ENCODE measurements at regions not wholly inside any gene's neighbourhood (a gene's known extent, or its start where the extent isn't known, plus 50 kb on each side); places are given as distances from the start of the nearest gene placed in this dataset.

GRCh38 chr14:25868521-25869314, 729.1 kb downstream of the NOVA1 start:
- H3K27me3 Mint-ChIP-seq (ENCODE audit: low read depth in 3 of 3) = peaks cover 0 to 3% (median 2%) of the 10 kb centered on the region in 3 donors
- no peaks in the 10 kb centered on the region for H3K4me1 Mint-ChIP-seq
- H3K4me3 Mint-ChIP-seq = no peak overlapping the region
- H3K9me3 Mint-ChIP-seq = peaks cover 0 to 9% (median 3%) of the 10 kb centered on the region in 6 donors
- H3K36me3 Mint-ChIP-seq = no peaks in the 10 kb centered on the region
- DNase-seq = no peak
- H3K27ac Mint-ChIP-seq = no peak overlapping the region

- Mint-ChIP-seq H3K27ac (no peak overlapping the region), H3K4me1 (no peaks in the 10 kb centered on the region)
Observed at GRCh38 chr14:25861406-25861805, 736.4 kb downstream of the NOVA1 start.

DNA sequence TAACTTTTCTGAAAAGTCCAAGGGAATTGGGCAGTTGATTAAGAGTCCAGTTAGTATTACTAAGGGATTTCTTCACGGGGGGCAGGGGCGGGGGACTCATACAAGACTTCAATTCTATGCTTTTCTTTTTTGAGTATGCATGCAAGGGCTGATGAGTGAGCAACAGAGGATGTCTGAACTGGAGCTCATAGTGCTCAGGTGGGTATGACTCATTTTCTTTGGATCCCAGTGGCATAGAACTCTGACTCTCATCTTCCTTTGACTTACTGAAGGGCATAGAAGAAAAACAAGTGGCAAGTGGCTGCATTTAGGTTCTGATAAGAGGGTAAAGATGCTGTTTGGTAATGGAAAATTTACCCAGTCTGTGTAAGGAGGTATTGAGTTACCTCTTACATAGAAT, 749.2 kb downstream of the NOVA1 start:
- no peak overlapping the region for H3K4me3 Mint-ChIP-seq
- DNase-seq = no peak
- H3K36me3 Mint-ChIP-seq = no peaks in the 10 kb centered on the region
- peaks cover 1 to 16% (median 7%) of the 10 kb centered on the region in 6 donors for H3K9me3 Mint-ChIP-seq
- no peaks in the 10 kb centered on the region for H3K27me3 Mint-ChIP-seq (ENCODE audit: low read depth in 3 of 3)
- H3K4me1 Mint-ChIP-seq = no peaks in the 10 kb centered on the region
- no peak overlapping the region for H3K27ac Mint-ChIP-seq

More at GRCh38 chr14:25861406-25861805, 736.4 kb downstream of the NOVA1 start:
- Mint-ChIP-seq H3K9me3 (peaks cover 0 to 21% (median 6%) of the 10 kb centered on the region in 6 donors), H3K4me3 (no peak overlapping the region), H3K27me3 (ENCODE audit: low read depth in 3 of 3) (peaks cover 0 to 3% (median 2%) of the 10 kb centered on the region in 3 donors), H3K36me3 (no peaks in the 10 kb centered on the region)
- DNase-seq = no peak

- Mint-ChIP-seq H3K4me3 (no peak overlapping the region), H3K27me3 (ENCODE audit: low read depth in 3 of 3) (no peaks in the 10 kb centered on the region), H3K9me3 (peaks cover 0 to 16% (median 7%) of the 10 kb centered on the region in 6 donors), H3K27ac (no peak overlapping the region), H3K4me1 (no peaks in the 10 kb centered on the region), H3K36me3 (no peaks in the 10 kb centered on the region)
- no peak for DNase-seq
Observed at GRCh38 chr14:25846246-25846645, 751.6 kb downstream of the NOVA1 start.

DNA sequence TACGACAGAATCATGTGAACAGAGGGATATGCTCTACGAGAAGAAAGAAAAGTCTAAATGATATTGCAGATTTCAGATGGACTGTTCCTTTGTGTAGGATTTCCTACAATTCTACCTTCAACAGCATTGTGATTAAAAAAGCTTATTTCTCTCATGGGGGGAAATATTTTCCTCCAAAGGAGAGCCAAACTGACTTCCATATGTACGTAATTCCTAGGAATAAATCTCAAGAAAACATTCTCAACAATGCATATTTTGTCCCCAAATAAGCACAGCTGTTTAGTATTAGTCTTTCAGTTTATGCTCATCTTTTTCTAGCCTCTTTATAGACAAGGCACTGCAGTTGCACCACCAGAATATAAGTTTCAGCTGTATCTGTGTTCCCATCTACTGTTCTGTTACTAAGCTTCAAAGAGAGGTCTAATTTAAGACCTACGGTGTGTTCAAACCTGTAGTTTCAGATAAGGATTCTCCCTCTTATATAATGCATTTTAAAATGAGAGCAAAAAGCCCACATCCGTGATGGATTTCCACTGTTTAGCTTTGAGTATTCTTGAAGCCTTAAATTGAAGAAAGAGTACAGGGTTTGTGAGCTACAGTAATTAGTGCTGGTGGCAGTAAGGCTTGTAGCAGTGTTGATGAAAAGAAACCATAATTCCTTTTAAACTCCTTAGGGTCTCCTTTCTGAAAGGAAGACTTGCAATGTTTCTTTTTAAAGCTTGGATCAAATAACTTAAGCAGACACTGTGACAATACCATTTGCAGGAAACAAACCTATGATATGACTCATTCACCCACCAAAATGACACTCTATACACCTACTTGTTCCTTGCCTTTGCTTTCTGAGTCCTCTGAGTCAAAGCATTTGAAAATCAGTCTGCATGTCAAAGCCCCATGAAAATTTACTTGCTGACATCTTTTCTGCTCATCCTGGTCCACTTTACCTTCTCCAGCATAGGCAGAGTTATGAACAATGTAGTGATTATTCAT, 754.1 kb downstream of the NOVA1 start:
- Mint-ChIP-seq H3K27me3 (ENCODE audit: low read depth in 3 of 3) (no peaks in the 10 kb centered on the region), H3K4me1 (no peaks in the 10 kb centered on the region)

GRCh38 chr14:25841226-25841625, 756.6 kb downstream of the NOVA1 start:
- DNase-seq = no peak
- no peaks in the 10 kb centered on the region for H3K27me3 Mint-ChIP-seq (ENCODE audit: low read depth in 3 of 3)
- peaks cover 0 to 25% (median 7%) of the 10 kb centered on the region in 6 donors for H3K9me3 Mint-ChIP-seq
- H3K36me3 Mint-ChIP-seq = no peaks in the 10 kb centered on the region
- no peaks in the 10 kb centered on the region for H3K4me1 Mint-ChIP-seq
- no peak overlapping the region for H3K4me3 Mint-ChIP-seq
- no peak overlapping the region for H3K27ac Mint-ChIP-seq

More for the DNA sequence above, 754.1 kb downstream of the NOVA1 start:
- Mint-ChIP-seq H3K9me3 (peaks cover 0 to 15% (median 8%) of the 10 kb centered on the region in 6 donors), H3K4me3 (no peak overlapping the region), H3K27ac (no peak overlapping the region), H3K36me3 (no peaks in the 10 kb centered on the region)
- no peak for DNase-seq

DNA sequence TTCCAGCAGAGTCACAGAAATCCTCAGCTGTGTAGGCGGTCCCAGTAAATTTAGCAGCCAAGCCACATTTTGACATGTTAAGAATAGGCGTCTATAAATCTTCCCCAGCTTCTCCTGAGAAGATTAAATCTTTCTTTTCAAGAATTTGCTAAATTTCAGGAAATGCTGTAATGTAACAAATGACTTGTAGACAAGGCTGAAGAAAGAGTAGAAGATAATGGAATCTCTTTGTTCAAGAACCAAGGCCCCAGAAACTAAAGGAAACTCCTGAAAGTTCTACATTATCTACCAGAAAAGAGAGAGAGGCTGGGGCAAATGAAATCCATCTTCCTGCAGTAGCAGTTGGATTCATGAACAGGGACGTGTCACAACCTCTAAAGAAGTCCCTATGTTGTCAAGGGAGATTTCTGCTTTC, 760.3 kb downstream of the NOVA1 start:
- Mint-ChIP-seq H3K27me3 (ENCODE audit: low read depth in 3 of 3) (no peaks in the 10 kb centered on the region), H3K4me1 (no peaks in the 10 kb centered on the region), H3K4me3 (no peak overlapping the region), H3K9me3 (peaks cover 0 to 18% (median 8%) of the 10 kb centered on the region in 6 donors), H3K36me3 (no peaks in the 10 kb centered on the region), H3K27ac (no peak overlapping the region)
- DNase-seq = no peak

- DNase-seq = no peak
- H3K27me3 Mint-ChIP-seq (ENCODE audit: low read depth in 3 of 3) = no peaks in the 10 kb centered on the region
- no peak overlapping the region for H3K27ac Mint-ChIP-seq
- H3K36me3 Mint-ChIP-seq = no peaks in the 10 kb centered on the region
- no peak overlapping the region for H3K4me3 Mint-ChIP-seq
- H3K4me1 Mint-ChIP-seq = no peaks in the 10 kb centered on the region
- H3K9me3 Mint-ChIP-seq = peaks cover 0 to 18% (median 8%) of the 10 kb centered on the region in 6 donors
Observed at GRCh38 chr14:25836636-25837035, 761.2 kb downstream of the NOVA1 start.

DNA sequence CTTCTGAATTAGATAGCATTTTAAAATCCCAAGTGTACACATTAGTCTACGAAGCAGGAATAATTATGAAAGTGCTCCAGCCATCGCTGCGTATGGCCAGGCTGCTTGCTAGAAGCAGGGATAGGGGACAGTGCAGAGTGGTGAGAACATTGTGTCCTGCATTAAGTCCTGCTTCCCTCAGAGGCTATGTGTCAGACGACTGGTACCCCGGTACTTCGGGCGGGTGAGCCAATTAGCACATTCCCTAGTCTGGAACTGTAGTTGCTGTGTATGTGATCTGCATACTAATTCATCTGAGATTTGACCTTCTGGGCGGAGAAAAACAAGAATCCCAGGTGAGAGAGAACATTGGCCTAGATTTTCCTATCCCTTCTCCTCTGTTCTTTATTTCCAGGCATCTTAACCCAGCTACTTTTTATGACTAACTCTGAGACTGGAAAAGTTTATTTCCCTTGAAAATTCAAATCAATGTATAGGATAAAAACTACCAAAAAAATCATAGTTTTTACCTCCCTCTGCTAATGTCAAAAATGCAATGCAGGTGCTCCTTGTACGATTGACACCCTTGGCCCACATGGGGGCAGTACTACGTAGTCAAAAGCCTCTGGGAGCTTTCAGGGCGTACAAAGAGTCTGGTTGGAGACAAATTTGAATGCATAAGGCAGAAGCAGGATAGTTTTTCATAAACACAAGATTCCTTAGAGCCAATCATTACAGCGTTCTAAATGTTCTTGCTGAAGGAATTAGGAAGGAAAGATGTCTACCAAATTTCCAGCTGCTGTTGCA, 764.3 kb downstream of the NOVA1 start:
- peaks cover 0 to 12% (median 4%) of the 10 kb centered on the region in 6 donors for H3K9me3 Mint-ChIP-seq
- H3K27ac Mint-ChIP-seq = no peak overlapping the region
- H3K4me1 Mint-ChIP-seq = no peaks in the 10 kb centered on the region
- H3K36me3 Mint-ChIP-seq = no peaks in the 10 kb centered on the region
- no peak overlapping the region for H3K4me3 Mint-ChIP-seq
- DNase-seq = no peak
- no peaks in the 10 kb centered on the region for H3K27me3 Mint-ChIP-seq (ENCODE audit: low read depth in 3 of 3)

- Mint-ChIP-seq H3K36me3 (no peaks in the 10 kb centered on the region), H3K27me3 (ENCODE audit: low read depth in 3 of 3) (no peaks in the 10 kb centered on the region), H3K4me1 (no peaks in the 10 kb centered on the region), H3K27ac (no peak overlapping the region), H3K4me3 (no peak overlapping the region), H3K9me3 (peaks cover 0 to 12% (median 3%) of the 10 kb centered on the region in 6 donors)
- DNase-seq = no peak
Observed at GRCh38 chr14:25832585-25832984, 765.2 kb downstream of the NOVA1 start.

DNA sequence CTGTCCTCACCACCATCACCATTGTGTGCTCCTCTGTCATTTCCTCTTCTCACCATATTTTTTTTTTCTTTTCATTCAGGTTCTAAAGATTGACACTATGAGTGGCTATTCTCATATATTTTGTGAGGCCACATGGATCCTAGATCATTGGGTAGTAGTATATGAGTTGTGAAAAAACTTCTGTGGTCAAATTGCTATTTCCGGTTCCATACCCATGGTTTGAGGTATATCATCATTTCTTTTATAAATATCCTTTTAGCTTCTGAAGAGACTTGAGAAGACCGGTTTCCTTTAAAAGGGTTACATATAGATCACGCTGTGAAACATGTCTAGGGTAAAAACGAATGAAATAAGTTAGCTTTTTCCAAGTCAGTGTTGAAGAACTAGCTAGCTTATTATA, 769.3 kb downstream of the NOVA1 start:
- no peak for DNase-seq
- H3K36me3 Mint-ChIP-seq = no peaks in the 10 kb centered on the region
- no peak overlapping the region for H3K4me3 Mint-ChIP-seq
- peaks cover 0 to 1% (median 0%) of the 10 kb centered on the region in 3 donors for H3K27me3 Mint-ChIP-seq (ENCODE audit: low read depth in 3 of 3)
- H3K4me1 Mint-ChIP-seq = no peaks in the 10 kb centered on the region
- peaks cover 0 to 12% (median 0%) of the 10 kb centered on the region in 6 donors for H3K9me3 Mint-ChIP-seq
- H3K27ac Mint-ChIP-seq = no peak overlapping the region

DNA sequence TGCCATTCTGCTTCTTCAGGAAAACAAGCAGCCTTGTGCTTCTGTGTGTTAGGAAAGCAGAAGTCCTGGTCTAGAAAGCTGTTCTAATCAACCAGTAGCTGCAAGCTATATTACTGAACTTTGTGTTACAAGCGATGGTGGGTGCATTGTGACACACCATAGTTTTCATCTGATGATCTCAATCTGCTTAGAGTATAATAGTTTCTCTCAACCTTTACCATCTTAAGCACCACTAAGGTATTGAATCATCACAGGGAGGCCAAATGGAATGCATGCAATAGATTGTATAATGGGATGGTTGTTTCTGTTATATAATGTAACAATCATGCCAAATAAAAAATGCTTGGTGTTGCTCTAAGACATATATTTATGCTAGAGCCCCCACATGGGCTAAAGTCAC, 771.7 kb downstream of the NOVA1 start:
- peaks cover 0 to 1% (median 0%) of the 10 kb centered on the region in 3 donors for H3K27me3 Mint-ChIP-seq (ENCODE audit: low read depth in 3 of 3)
- H3K27ac Mint-ChIP-seq = no peak overlapping the region
- DNase-seq = no peak
- peaks cover 0 to 8% (median 0%) of the 10 kb centered on the region in 6 donors for H3K9me3 Mint-ChIP-seq
- no peak overlapping the region for H3K4me3 Mint-ChIP-seq
- no peaks in the 10 kb centered on the region for H3K36me3 Mint-ChIP-seq
- no peaks in the 10 kb centered on the region for H3K4me1 Mint-ChIP-seq

- no peak overlapping the region for H3K4me3 Mint-ChIP-seq
- H3K27me3 Mint-ChIP-seq (ENCODE audit: low read depth in 3 of 3) = no peaks in the 10 kb centered on the region
- H3K36me3 Mint-ChIP-seq = no peaks in the 10 kb centered on the region
- H3K27ac Mint-ChIP-seq = no peak overlapping the region
- no peaks in the 10 kb centered on the region for H3K4me1 Mint-ChIP-seq
- DNase-seq = no peak
- peaks cover 0 to 11% (median 6%) of the 10 kb centered on the region in 6 donors for H3K9me3 Mint-ChIP-seq
Observed at GRCh38 chr14:25820368-25820767, 770.4 kb upstream of the STXBP6 start.
